ENCODE measurements at regions not wholly inside any gene's neighbourhood (a gene's known extent, or its start where the extent isn't known, plus 50 kb on each side); places are given as distances from the start of the nearest gene placed in this dataset.

- no peaks in the 10 kb centered on the region for H3K36me3 Mint-ChIP-seq (ENCODE audit: low read depth)
- H3K4me1 Mint-ChIP-seq (ENCODE audit: low read depth), result peaks cover under 1% of the 10 kb centered on the region
- no peaks in the 10 kb centered on the region for H3K27me3 Mint-ChIP-seq (ENCODE audit: low read depth)
- peaks cover 4% of the 10 kb centered on the region for H3K9me3 Mint-ChIP-seq (ENCODE audit: low read depth)
- no peak overlapping the region for H3K4me3 Mint-ChIP-seq (ENCODE audit: unreplicated experiment)
- no peak for TF ChIP-seq CTCF (IDR thresholded peaks at IDR 0.05)
- DNase-seq (ENCODE audit: low spot score), result no peak
- H3K27ac Mint-ChIP-seq (ENCODE audit: unreplicated experiment), result no peak overlapping the region
These were observed 240.3 kb downstream of the VAPA start for GRCh38 chr18:10153924-10154752.

GRCh38 chr18:10157706-10158105, 243.9 kb downstream of the VAPA start:
- no peak for DNase-seq (ENCODE audit: low spot score)
- Mint-ChIP-seq H3K36me3 (ENCODE audit: low read depth) (no peaks in the 10 kb centered on the region), H3K9me3 (ENCODE audit: low read depth) (peaks cover 4% of the 10 kb centered on the region), H3K27me3 (ENCODE audit: low read depth) (no peaks in the 10 kb centered on the region), H3K4me1 (ENCODE audit: low read depth) (peaks cover 17% of the 10 kb centered on the region), H3K27ac (ENCODE audit: unreplicated experiment) (no peak overlapping the region), H3K4me3 (ENCODE audit: unreplicated experiment) (no peak overlapping the region)
- no peak for TF ChIP-seq CTCF (IDR thresholded peaks at IDR 0.05)

- no peak overlapping the region for H3K27ac Mint-ChIP-seq (ENCODE audit: unreplicated experiment)
- H3K4me1 Mint-ChIP-seq (ENCODE audit: low read depth), result peaks cover 17% of the 10 kb centered on the region
- H3K9me3 Mint-ChIP-seq (ENCODE audit: low read depth), result peaks cover 4% of the 10 kb centered on the region
- no peaks in the 10 kb centered on the region for H3K27me3 Mint-ChIP-seq (ENCODE audit: low read depth)
- no peak for DNase-seq (ENCODE audit: low spot score)
- H3K4me3 Mint-ChIP-seq (ENCODE audit: unreplicated experiment), result no peak overlapping the region
- H3K36me3 Mint-ChIP-seq (ENCODE audit: low read depth), result no peaks in the 10 kb centered on the region
- TF ChIP-seq CTCF (IDR thresholded peaks at IDR 0.05), result no peak
These were observed 246.4 kb downstream of the VAPA start for GRCh38 chr18:10160251-10160650.

GRCh38 chr18:10161315-10161714, 247.5 kb downstream of the VAPA start:
- no peak overlapping the region for H3K4me3 Mint-ChIP-seq (ENCODE audit: unreplicated experiment)
- no peak overlapping the region for H3K27ac Mint-ChIP-seq (ENCODE audit: unreplicated experiment)
- H3K9me3 Mint-ChIP-seq (ENCODE audit: low read depth), result no peaks in the 10 kb centered on the region
- no peaks in the 10 kb centered on the region for H3K36me3 Mint-ChIP-seq (ENCODE audit: low read depth)
- peaks cover 17% of the 10 kb centered on the region for H3K4me1 Mint-ChIP-seq (ENCODE audit: low read depth)
- no peak for TF ChIP-seq CTCF (IDR thresholded peaks at IDR 0.05)
- H3K27me3 Mint-ChIP-seq (ENCODE audit: low read depth), result no peaks in the 10 kb centered on the region
- no peak for DNase-seq (ENCODE audit: low spot score)

GRCh38 chr18:10162340-10162739, 248.5 kb downstream of the VAPA start:
- Mint-ChIP-seq H3K4me3 (ENCODE audit: unreplicated experiment) (no peak overlapping the region), H3K9me3 (ENCODE audit: low read depth) (no peaks in the 10 kb centered on the region), H3K36me3 (ENCODE audit: low read depth) (no peaks in the 10 kb centered on the region), H3K27ac (ENCODE audit: unreplicated experiment) (no peak overlapping the region), H3K27me3 (ENCODE audit: low read depth) (peaks cover 2% of the 10 kb centered on the region), H3K4me1 (ENCODE audit: low read depth) (peaks cover 17% of the 10 kb centered on the region)
- no peak for DNase-seq (ENCODE audit: low spot score)
- TF ChIP-seq CTCF (IDR thresholded peaks at IDR 0.05), result no peak

All from chondrocyte (in vitro differentiated cells).